Peyer's patch (tissue), 4 donors: ENCODE measurements at regions not wholly inside any gene's neighbourhood (a gene's known extent, or its start where the extent isn't known, plus 50 kb on each side); places are given as distances from the start of the nearest gene placed in this dataset.
"Not testable (repeated sequence)": the region's sequence is repeated elsewhere in the genome, so short reads cannot be mapped to it uniquely, and the experiment has no call there.

ENCODE experiments used
- DNase-seq, 3 donors: peaks; one replicate each; pipeline ENCODE4 v3.0.0-alpha.2; 2017 to 2019
- H3K27ac ChIP-seq, 4 donors: fragments of 200-600 bp; sonication (generic); one replicate each; pipeline ENCODE4 v1.5.1; 2016 to 2019
- H3K27me3 ChIP-seq, 2 donors: fragments of 200-600 bp; sonication (generic); one replicate each; pipeline ENCODE4 v1.5.1; 2019
- H3K36me3 ChIP-seq, 3 donors: fragments of 200-600 bp; sonication (generic); one replicate each; pipeline ENCODE4 v1.5.1; 2016 to 2019
- H3K4me1 ChIP-seq, 4 donors: fragments of 200-600 bp; sonication (generic); one replicate each; pipeline ENCODE4 v1.5.1; 2016 to 2019
- H3K4me3 ChIP-seq, 4 donors: fragments of 200-600 bp; sonication (generic); 1 replicate in 3 of 4; 2 replicates in 1 of 4; pipeline ENCODE4 v1.5.1; 2016 to 2019; ENCODE audit warnings: mild to moderate bottlenecking in 1 of 4
- H3K9me3 ChIP-seq, 4 donors: fragments of 200-600 bp; sonication (generic); one replicate each; pipeline ENCODE4 v1.5.1; 2016 to 2019; ENCODE audit warnings: mild to moderate bottlenecking in 1 of 4
- CTCF ChIP-seq, 6 experiments: fragments of 450-650 bp in 4 of 6; fragments of 200-600 bp in 2 of 6; sonication (generic) in 1 of 6; IDR thresholded peaks; one replicate each; pipeline ENCODE4 v1.5.1; 2017 to 2019; ENCODE audit warnings: antibody characterized with exemption in 6 of 6, mild to moderate bottlenecking in 3 of 6, moderate library complexity in 1 of 6
- POLR2A ChIP-seq, 2 donors: fragments of 450-650 bp; IDR thresholded peaks; one replicate each; pipeline ENCODE4 v1.5.1; 2017; ENCODE audit warnings: antibody characterized with exemption in 2 of 2, mild to moderate bottlenecking in 2 of 2, moderate library complexity in 2 of 2
- small RNA-seq, 2 donors: library from RNA; depleted of rRNA; stranded (forward); fragments of <200 nt; gene quantifications; one replicate each; pipeline ENCODE3, GENCODE V24; 2016

GRCh38 chr1:64410217-64410616, 59.7 kb upstream of the CACHD1 start:
- Histone ChIP-seq H3K4me1 (no peaks in the 10 kb centered on the region), H3K9me3 (no peaks in the 10 kb centered on the region), H3K36me3 (no peaks in the 10 kb centered on the region), H3K27me3 (no peaks in the 10 kb centered on the region), H3K27ac (no peak overlapping the region), H3K4me3 (no peak overlapping the region)
- no peak for DNase-seq
- TF ChIP-seq POLR2A (IDR thresholded peaks at IDR 0.05) (no peak), CTCF (IDR thresholded peaks at IDR 0.05) (no peak)

DNA sequence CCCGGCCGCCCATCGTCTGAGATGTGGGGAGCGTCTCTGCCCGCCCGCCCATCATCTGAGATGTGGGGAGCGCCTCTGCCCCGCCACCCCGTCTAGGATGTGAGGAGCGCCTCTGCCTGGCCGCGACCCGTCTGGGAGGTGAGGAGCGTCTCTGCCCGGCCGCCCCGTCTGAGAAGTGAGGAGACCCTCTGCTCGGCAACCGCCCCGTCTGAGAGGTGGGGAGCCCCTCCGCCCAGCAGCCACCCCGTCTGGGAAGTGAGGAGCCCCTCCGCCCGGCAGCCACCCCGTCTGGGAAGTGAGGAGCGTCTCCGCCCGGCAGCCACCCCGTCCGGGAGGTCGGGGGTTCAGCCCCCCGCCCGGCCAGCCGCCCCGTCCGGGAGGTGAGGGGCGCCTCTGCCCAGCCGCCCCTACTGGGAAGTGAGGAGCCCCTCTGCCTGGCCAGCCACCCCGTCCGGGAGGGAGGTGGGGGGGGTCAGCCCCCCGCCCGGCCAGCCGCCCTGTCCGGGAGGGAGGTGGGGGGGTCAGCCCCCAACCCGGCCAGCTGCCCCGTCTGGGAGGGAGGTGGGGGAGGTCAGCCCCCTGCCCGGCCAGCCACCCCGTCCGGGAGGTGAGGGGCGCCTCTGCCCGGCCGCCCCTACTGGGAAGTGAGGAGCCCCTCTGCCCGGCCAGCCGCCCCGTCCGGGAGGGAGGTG, 54.9 kb upstream of the CACHD1 start:
- not testable (repeated sequence) for H3K4me1 ChIP-seq, H3K4me3 ChIP-seq, H3K36me3 ChIP-seq, H3K27me3 ChIP-seq, H3K27ac ChIP-seq, H3K9me3 ChIP-seq, DNase-seq

- H3K27ac ChIP-seq = no peak overlapping the region
- no peaks in the 10 kb centered on the region for H3K27me3 ChIP-seq
- DNase-seq = no peak
- H3K4me3 ChIP-seq = no peak overlapping the region
- H3K9me3 ChIP-seq = no peaks in the 10 kb centered on the region
- H3K36me3 ChIP-seq = no peaks in the 10 kb centered on the region
- H3K4me1 ChIP-seq = no peaks in the 10 kb centered on the region
- TF ChIP-seq CTCF (IDR thresholded peaks at IDR 0.05) (no peak), POLR2A (IDR thresholded peaks at IDR 0.05) (no peak)
These were observed 52.1 kb upstream of the CACHD1 start for GRCh38 chr1:64417803-64418202.

Small RNAs in the stretch of these regions (small RNA-seq; reads per million reads assigned to genes)
- gene RNU7-62P = 0 reads per million in 2 donors
